Panc1 (cell line): ENCODE measurements at regions not wholly inside any gene's neighbourhood (a gene's known extent, or its start where the extent isn't known, plus 50 kb on each side); places are given as distances from the start of the nearest gene placed in this dataset.

Experiments used
- ATAC-seq: fragments of 200-7000 bp; cut with Tn5 transposase; 2 replicates; pipeline ENCODE4 v1.9.1; 2020; ENCODE audit warnings: mild to moderate bottlenecking, moderate library complexity
- BruUV-seq: library from RNA; stranded (reverse); fragments of 400-500 nt; replicated peaks from 2 replicates; lab custom pipeline; 2021; lab: Mats Ljungman, UMichigan
- CTCF ChIA-PET: fragments of 300-600 bp; sonication (Branson Sonifier 250); formaldehyde crosslinking; loops from one replicate; lab custom pipeline; 2022; ENCODE audit warnings: antibody characterized with exemption; lab: Charles Lee
- POLR2A ChIA-PET: fragments of 300-600 bp; sonication (Branson Sonifier 250); formaldehyde crosslinking; loops from one replicate; lab custom pipeline; 2022; ENCODE audit warnings: antibody characterized with exemption; lab: Charles Lee
- DNase-seq: peaks from one replicate; pipeline ENCODE4 v3.0.0-alpha.2; 2010; ENCODE audit warnings: low read depth, low spot score
- H3K27ac ChIP-seq: 2 replicates; pipeline ENCODE4 v1.5.1; 2011; ENCODE audit warnings: mild to moderate bottlenecking, low read length, inconsistent platforms
- H3K27me3 ChIP-seq: fragments of 200-500 bp; sonication (Bioruptor generic); 2 replicates; pipeline ENCODE4 v1.6.0; 2014; ENCODE audit warnings: low read length, inconsistent platforms; ENCODE audit not compliant: control insufficient read depth, insufficient read depth
- H3K36me3 ChIP-seq: fragments of 200-500 bp; sonication (Bioruptor generic); 2 replicates; pipeline ENCODE4 v1.5.1; 2014; ENCODE audit warnings: inconsistent platforms, mild to moderate bottlenecking, low read length, moderate library complexity; ENCODE audit not compliant: control insufficient read depth, insufficient read depth
- H3K4me1 ChIP-seq: 2 replicates; pipeline ENCODE4 v1.5.1; 2011; ENCODE audit warnings: inconsistent platforms, mild to moderate bottlenecking, low read length, moderate library complexity; ENCODE audit not compliant: control insufficient read depth, insufficient read depth
- H3K4me3 ChIP-seq, 2 experiments: 2 replicates each; pipeline ENCODE4 v1.5.1; 2011 to 2012; ENCODE audit warnings: low read depth in 2 of 2, low read length in 2 of 2, mild to moderate bottlenecking in 2 of 2, inconsistent platforms in 1 of 2, moderate library complexity in 1 of 2
- H3K9me3 ChIP-seq: fragments of 200-500 bp; sonication (Bioruptor generic); 2 replicates; pipeline ENCODE4 v1.5.1; 2014; ENCODE audit warnings: low read depth, mild to moderate bottlenecking, inconsistent platforms, low read length, moderate library complexity; ENCODE audit not compliant: control insufficient read depth, insufficient read depth
- POLR2AphosphoS5 ChIP-seq: IDR thresholded peaks from 2 replicates; pipeline ENCODE4 v1.6.1; 2012; ENCODE audit warnings: mild to moderate bottlenecking, low read depth, low read length, moderate library complexity
- SIN3A ChIP-seq: IDR thresholded peaks from 2 replicates; pipeline ENCODE4 v1.6.1; 2012; ENCODE audit warnings: low read depth, mild to moderate bottlenecking, low read length, moderate library complexity, borderline replicate concordance; ENCODE audit not compliant: insufficient read depth
- TCF7L2 ChIP-seq: IDR thresholded peaks from 2 replicates; pipeline ENCODE4 v1.6.1; 2011; ENCODE audit warnings: mild to moderate bottlenecking, low read depth, low read length, inconsistent platforms
- in situ Hi-C: cut with HindIII; loops from 2 replicates; pipeline ENCODE4 v1.10.0; 2016; ENCODE audit warnings: low sequenced_read_pairs, low pct_unique_long_range_greater_than_20kb
- intact Hi-C: fragments of 100-400 bp; cut with micrococcal nuclease; formaldehyde crosslinking; loops from one replicate; pipeline ENCODE4 v1.10.0; 2022; ENCODE audit not compliant: unreplicated experiment
- TF ChIP-seq, protein P1 (sequence below), 2 experiments: IDR thresholded peaks; 2 replicates each; pipeline ENCODE4 v1.6.1; 2011 to 2012; ENCODE audit warnings: low read depth in 2 of 2, control low read depth in 1 of 2, low read length in 1 of 2, mild to moderate bottlenecking in 1 of 2, moderate library complexity in 1 of 2; ENCODE audit not compliant: insufficient read depth in 1 of 2
- TF ChIP-seq, protein P2 (sequence below): fragments of 450-650 bp; IDR thresholded peaks from 2 replicates; pipeline ENCODE4 v1.5.1; 2017; ENCODE audit warnings: mild to moderate bottlenecking

DNA sequence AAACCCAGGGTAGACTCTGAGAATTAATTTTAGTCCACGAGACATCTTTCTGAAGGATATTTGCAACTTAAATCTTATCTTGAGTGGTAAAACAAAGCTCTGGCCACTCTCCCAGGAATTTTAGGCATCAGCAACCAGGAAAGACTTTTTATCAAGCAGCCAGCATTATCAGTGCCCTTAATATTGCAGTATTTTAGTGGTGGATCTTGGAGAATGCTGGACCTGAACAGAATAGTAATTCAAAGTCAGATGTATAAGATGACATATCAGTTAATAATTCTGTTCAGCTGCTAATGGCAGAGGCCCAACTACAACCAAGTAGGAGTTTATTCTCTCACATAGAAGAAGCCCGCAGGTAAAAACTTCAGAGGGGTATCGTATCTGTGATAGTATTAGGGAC lies 59.0 kb upstream of the CRY1 start:
- in situ Hi-C loops, result no loop called here
- Histone ChIP-seq H3K27ac (no peak overlapping the region), H3K4me1 (no peaks in the 10 kb centered on the region), H3K4me3 (no peak overlapping the region), H3K9me3 (no peaks in the 10 kb centered on the region), H3K27me3 (no peaks in the 10 kb centered on the region), H3K36me3 (no peaks in the 10 kb centered on the region)
- no peak for TF ChIP-seq SIN3A
- TF ChIP-seq, protein P1, sequence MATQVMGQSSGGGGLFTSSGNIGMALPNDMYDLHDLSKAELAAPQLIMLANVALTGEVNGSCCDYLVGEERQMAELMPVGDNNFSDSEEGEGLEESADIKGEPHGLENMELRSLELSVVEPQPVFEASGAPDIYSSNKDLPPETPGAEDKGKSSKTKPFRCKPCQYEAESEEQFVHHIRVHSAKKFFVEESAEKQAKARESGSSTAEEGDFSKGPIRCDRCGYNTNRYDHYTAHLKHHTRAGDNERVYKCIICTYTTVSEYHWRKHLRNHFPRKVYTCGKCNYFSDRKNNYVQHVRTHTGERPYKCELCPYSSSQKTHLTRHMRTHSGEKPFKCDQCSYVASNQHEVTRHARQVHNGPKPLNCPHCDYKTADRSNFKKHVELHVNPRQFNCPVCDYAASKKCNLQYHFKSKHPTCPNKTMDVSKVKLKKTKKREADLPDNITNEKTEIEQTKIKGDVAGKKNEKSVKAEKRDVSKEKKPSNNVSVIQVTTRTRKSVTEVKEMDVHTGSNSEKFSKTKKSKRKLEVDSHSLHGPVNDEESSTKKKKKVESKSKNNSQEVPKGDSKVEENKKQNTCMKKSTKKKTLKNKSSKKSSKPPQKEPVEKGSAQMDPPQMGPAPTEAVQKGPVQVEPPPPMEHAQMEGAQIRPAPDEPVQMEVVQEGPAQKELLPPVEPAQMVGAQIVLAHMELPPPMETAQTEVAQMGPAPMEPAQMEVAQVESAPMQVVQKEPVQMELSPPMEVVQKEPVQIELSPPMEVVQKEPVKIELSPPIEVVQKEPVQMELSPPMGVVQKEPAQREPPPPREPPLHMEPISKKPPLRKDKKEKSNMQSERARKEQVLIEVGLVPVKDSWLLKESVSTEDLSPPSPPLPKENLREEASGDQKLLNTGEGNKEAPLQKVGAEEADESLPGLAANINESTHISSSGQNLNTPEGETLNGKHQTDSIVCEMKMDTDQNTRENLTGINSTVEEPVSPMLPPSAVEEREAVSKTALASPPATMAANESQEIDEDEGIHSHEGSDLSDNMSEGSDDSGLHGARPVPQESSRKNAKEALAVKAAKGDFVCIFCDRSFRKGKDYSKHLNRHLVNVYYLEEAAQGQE (IDR thresholded peaks at IDR 0.05; ENCODE audit: insufficient read depth in 1 of 2, low read depth in 2 of 2, low read length in 1 of 2), result no peak
- no peak for TF ChIP-seq TCF7L2
- no peak for TF ChIP-seq POLR2AphosphoS5
- TF ChIP-seq, protein P2, sequence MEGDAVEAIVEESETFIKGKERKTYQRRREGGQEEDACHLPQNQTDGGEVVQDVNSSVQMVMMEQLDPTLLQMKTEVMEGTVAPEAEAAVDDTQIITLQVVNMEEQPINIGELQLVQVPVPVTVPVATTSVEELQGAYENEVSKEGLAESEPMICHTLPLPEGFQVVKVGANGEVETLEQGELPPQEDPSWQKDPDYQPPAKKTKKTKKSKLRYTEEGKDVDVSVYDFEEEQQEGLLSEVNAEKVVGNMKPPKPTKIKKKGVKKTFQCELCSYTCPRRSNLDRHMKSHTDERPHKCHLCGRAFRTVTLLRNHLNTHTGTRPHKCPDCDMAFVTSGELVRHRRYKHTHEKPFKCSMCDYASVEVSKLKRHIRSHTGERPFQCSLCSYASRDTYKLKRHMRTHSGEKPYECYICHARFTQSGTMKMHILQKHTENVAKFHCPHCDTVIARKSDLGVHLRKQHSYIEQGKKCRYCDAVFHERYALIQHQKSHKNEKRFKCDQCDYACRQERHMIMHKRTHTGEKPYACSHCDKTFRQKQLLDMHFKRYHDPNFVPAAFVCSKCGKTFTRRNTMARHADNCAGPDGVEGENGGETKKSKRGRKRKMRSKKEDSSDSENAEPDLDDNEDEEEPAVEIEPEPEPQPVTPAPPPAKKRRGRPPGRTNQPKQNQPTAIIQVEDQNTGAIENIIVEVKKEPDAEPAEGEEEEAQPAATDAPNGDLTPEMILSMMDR, result no peak
- intact Hi-C loops, result no loop called here
- no peak for ATAC-seq
- BruUV-seq, result no TSS peak
- ChIA-PET POLR2A (no interaction called here), CTCF (no interaction called here)
- no peak for DNase-seq

DNA sequence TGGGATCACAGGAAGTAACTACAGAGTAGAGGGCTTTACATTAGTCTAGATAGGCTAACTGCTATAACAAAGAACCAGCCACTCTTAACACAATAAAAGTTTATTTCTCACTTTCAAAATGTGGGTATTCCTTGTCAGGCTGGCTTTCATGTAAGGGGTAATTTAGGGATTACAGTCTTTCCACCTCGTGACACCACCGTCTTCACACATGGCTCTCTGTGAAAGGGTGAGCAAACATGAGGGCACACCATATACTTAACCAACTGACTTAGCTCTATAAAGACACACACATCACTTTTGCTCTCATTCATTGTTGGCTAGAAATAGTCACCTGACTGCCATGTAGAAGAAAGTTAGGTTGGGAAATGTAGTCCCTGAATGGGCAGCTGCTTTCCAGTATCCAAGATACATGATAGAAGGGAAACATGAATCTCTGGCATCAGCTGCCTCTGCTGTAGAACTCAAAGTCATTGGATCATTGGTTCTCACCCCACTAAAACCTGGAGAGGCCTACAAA lies 66.1 kb upstream of the CRY1 start:
- Histone ChIP-seq H3K9me3 (no peaks in the 10 kb centered on the region), H3K36me3 (no peaks in the 10 kb centered on the region), H3K4me3 (no peak overlapping the region), H3K4me1 (no peaks in the 10 kb centered on the region), H3K27ac (no peak overlapping the region), H3K27me3 (peaks cover 7% of the 10 kb centered on the region)
- ATAC-seq, result no peak
- no peak for DNase-seq
- ChIA-PET POLR2A (no interaction called here), CTCF (no interaction called here)
- intact Hi-C loops, result no loop called here
- BruUV-seq, result no TSS peak
- TF ChIP-seq, protein P2, result no peak
- TF ChIP-seq SIN3A (no peak), TCF7L2 (no peak), POLR2AphosphoS5 (no peak)
- TF ChIP-seq, protein P1 (IDR thresholded peaks at IDR 0.05; ENCODE audit: insufficient read depth in 1 of 2, low read depth in 2 of 2, low read length in 1 of 2), result no peak
- in situ Hi-C loops, result no loop called here
